CD1c-positive myeloid dendritic cell (primary cell): ENCODE measurements at regions not wholly inside any gene's neighbourhood (a gene's known extent, or its start where the extent isn't known, plus 50 kb on each side); places are given as distances from the start of the nearest gene placed in this dataset.
"Not testable (repeated sequence)": the region's sequence is repeated elsewhere in the genome, so short reads cannot be mapped to it uniquely, and the experiment has no call there.

Experiments used
- DNase-seq: peaks from one replicate; pipeline ENCODE4 v3.0.0-alpha.2; 2016; ENCODE audit errors: extremely low spot score

DNA sequence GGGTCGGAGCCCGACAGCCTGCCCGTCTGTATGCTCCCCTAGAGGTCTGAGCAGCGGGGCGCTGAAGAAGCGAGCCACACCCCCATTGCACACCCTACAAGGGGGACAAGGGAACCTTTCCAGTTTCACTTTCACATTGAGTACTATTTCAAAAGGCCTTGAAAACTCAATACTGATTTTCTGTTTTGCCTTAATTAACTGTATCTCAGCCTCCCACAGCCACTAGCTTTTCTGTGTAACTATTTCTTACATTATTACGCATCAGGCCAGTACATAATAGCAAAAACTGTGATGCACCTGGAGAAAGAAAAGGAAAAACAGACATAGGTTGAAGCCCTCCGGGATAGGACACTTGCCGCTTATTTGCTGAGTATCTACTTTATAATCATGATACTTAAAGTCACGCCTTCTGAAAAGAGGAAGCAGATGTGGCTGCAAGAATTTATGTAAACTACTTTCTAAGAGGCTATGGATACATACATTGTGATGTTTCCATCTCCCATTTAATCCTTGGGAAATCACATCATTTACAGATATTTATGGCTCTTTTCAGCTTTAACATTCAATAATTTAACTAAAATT, 1719.5 kb downstream of the MRPL39 start:
- peak; percentile 12 for DNase-seq

DNA sequence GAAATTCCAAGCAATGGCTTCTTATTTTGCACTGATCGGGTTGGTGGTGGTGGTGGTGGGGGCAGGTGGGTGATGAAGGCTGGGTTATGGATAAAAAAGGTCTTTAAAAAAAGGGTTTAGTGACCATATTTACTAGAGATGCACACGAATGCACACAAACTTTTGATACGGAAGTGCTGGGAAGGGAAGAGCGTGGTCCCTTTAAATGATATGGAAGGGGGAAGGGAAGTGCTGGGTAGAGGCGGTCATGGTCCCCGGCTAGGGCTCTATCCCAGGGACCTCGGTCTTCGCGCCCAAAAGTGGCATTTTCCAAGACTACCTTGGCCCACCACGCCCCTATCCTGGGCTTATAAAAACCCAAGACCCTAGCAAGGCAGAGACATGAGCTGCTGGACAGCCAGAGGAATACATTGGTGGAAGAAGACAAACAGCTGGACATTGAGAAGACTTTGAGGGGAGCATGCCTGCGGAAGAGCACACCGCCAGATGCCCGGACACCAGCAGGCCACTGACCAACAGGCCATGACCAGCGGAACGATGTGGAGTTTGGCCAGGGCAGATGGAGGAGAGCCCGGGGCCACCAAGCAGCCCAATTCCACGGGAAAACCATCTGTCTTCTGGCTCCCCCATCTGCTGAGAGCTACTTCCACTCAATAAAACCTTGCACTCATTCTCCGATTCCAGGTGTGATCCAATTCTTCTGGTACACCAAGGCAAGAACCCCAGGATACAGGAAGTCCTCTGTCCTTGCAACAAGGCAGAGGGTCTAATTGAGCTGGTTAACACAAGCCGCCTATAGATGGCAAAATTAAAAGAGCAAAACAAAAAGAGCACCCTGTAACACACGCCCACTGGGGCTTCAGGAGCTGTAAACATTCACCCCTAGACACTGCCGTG, 1720.2 kb downstream of the MRPL39 start:
- DNase-seq: no peak

DNA sequence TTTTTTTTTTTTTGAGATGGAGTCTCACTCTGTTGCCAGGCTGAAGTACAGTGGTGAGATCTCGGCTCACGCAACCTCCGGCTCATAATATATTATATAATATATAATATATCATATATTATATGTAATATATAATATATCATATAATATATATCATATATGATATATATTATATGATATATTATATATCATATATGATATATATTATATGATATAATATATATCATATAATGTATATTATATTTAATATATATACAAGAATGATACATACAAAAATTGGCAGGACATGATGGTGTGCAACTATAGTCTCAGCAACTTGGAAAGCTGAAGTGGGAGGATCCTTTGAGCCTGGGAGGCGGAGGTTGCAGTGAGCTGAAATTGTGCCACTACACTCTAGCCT, 1725.5 kb downstream of the MRPL39 start:
- no peak for DNase-seq

DNA sequence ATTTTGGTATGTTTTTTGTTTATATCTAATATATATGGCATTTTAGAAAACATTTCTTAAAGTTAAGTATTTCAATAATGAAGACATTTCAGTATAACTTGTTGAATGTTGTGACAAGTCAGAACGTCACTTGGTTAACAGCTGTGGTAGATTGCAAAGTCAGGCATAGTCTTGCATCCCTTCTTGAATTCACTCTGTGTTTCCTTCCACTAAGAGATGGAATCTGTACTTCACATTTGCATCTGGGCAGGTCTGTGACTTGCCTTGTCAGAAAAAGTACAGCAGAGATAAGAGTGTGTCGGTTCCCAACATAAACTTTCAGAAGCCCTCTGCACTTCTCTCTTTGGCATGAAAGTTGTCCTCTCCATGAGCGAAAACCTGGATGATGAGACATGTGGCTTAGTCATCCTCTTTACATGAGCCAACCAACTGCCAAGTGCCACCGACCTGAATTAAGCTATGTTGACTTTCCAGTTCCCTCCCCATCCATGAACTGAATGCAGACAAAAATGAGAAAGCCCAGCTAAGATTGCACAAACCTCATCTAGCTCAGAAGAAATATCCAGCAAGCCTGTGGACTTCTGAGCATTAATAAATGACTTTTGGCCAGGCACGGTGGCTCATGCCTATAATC, 1730.2 kb downstream of the MRPL39 start:
- DNase-seq: no peak

DNA sequence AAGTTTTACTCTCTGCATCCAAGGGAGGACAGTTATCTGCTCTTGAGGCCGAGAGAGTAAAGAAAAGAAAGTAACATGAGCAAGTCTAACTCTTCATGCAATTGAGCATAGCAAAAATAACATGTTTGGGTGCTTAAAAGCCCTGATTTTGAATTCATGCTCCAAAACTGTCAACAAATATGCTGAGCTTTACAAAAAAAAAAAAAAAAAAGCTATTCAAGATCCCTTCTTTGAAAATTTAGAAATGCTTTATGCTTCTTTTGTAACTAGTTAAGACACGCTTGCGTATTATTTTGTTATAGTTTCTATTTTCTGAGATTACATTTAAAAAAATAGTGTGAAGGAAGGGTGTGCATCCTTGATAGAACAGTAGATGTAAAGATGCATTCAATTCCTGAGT, 1733.0 kb downstream of the MRPL39 start:
- no peak for DNase-seq

DNA sequence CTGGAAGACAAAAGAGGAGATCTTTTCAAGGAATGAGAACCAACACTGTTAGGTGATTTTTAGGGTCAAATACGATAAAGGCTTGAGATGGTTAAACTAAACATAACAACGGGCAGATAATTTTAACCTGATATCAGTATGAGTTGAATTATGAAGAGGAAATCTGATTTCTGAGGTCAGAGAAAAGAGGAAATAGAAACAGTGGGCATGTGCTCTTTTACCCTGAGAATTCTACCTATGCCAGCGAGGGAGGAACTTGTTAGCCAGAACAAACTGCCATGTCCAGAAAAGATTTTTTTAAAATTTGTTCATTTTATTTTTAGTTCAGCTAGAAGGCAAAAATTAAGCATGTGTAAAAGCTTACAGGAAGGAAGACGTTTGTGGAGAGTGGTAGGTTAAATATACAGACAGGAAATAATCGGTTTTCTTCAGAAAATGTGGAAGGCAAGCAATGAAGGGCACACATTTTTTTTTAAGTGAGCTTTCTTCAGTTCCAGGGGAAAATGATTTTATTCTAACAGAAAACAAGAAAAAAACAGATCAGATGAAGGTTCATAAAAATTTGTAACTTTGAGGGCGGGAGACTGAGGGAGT, 1745.3 kb downstream of the MRPL39 start:
- DNase-seq: peak; percentile 2

DNA sequence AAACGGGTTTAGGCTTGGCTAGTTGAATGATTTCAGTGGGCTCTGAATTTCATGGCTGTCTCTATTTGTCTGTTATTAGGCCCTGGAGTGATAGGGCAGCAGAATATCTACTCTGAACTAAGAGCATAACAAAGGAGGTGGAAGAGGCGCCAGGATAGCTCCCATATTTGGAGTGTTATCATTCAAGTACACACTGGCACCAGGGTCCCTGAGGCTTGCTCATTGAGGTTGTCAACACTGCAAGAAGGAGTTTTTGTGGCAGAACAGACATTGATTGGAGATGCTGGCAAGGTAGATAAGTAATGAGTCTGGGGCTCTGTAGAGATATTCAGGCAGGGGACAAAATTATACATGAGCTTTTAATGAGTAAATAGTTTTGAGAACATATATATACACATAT, 1748.4 kb downstream of the MRPL39 start:
- no peak for DNase-seq

DNA sequence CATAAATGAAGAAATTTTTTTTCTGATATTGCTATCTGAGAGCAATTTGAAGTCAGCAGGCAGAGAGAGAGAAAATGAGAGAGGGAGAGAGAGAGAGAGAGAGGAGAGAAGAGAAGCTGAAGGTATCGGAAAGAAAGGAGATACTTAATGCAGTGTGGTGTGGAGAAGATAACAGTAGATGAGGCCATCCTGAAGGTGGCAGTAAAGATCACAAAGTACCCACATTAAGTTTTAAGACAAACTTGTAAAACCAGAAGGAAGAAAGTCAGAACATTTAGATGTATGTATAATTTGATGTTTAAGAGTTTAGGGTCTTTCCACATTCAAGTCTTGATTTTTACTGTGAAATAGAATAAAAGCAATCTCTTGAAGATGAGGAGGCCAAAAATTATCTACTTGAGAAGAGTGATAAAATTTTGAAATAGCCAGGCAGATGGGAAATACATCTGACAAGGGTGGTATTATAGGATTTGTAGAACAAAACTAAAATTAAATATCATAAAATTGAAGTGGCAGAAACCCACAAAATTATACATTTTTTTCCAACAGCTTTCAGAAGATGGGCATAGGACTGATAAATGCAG, 1753.4 kb downstream of the MRPL39 start:
- peak; percentile 43 for DNase-seq

DNA sequence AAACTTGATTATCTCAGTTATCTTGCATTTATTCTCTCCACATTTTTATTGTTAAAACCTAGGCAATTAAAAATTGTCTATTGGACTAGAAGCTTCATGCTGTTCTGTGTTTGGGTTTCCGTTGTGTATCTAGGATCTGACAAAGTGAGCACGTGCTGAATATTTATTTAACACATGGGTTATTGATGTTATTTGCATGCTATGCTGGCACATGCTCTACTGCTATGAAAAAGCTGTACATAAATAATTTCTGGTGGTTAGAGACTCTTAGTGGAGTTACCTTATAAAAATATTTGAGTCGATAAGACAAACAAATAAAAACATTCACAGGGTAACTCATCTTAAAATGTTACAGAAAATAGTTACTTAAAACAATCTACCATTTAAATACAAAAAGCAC, 1769.7 kb downstream of the MRPL39 start:
- DNase-seq: no peak

DNA sequence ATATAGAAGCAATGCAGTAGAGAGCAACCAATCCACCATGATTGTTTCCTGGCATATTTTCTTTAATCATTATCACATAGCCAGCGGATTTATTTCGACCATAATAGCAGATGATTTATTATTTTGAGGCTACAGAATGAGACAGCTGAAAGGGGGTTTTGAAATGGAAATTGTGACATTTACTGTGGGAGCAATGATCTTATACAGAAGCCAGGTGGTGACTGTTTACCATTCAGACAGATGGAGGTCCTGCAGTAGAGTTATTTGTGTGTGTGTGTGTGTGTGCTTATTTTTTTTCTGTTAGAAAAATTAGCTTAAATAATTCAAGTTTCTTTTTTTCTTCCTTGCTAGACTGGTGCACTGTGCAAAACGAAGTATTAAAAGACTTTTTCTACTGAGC, 1784.5 kb downstream of the MRPL39 start:
- DNase-seq: no peak

DNA sequence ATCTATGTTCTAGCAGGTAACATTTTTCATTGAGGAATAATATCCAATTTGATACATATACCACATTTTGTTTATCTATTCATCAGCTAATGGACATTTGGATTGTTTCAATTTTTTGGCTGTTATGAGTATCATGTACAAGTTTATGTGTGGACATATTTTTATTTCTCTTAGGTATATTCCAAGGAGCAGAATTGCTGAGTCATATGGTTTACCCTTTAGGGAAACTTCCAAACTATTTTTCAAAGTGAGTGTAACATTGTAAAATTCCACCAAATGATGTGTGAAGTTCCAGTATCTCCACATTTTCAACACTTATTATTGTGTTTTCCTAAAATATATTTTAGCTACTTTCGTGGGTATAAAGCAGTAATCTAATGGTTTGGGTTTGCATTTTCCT, 1789.9 kb downstream of the MRPL39 start:
- no peak for DNase-seq

DNA sequence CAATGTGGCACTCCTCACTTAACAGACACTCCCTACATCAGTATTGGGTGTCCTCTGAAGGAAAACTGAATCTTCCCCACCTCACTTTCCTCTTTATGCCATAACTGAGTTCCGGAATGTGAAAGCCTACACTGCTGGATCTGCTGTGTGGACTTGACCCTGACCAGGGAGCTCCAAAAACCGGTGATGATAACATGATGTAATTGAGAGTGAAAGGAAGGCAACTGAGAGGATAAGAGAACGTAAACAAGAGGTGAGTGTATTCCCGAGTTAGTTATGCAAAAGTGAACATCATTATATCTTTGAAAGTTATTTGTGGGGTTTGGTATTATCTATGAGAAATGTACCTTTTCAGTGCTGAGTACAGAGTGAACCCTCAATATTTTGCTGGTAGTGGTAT, 1794.8 kb downstream of the MRPL39 start:
- no peak for DNase-seq

DNA sequence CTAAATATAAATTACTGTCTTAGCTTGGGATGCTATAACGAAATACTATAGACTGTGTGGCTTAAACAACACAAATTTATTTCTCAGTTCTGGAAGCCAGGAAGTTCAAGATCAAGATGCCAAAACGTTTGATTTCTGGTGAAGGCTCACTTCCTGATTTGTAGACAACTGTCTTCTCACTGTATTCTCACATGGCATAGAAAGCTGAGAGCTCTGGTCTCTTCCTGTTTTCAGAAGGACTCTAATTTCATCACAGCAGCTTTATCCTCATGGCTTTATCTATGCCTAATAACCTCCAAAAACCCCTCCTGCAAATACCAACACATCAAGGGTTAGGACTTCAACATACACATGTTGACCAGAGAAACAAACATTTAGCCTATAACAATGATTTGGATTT, 1795.5 kb downstream of the MRPL39 start:
- peak; percentile 47 for DNase-seq

DNA sequence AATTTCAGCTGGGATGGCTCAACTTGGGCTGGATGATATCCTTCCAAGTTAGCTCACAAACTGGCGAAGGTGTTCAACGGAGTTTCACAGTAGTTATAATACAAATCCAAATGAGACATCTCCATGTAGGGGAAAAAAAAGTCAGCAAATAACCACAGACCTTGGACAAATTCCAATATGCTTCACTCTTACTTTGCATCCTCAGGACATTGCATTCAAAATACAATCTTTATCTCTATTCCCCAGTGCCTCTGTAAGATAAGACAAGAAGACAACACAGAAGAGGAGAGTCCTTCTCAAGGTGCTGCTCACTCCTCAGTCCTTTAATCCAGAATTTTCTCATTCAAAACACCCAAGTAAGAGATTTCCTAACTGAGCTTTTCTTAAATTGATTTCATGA, 1797.7 kb downstream of the MRPL39 start:
- DNase-seq: no peak

DNA sequence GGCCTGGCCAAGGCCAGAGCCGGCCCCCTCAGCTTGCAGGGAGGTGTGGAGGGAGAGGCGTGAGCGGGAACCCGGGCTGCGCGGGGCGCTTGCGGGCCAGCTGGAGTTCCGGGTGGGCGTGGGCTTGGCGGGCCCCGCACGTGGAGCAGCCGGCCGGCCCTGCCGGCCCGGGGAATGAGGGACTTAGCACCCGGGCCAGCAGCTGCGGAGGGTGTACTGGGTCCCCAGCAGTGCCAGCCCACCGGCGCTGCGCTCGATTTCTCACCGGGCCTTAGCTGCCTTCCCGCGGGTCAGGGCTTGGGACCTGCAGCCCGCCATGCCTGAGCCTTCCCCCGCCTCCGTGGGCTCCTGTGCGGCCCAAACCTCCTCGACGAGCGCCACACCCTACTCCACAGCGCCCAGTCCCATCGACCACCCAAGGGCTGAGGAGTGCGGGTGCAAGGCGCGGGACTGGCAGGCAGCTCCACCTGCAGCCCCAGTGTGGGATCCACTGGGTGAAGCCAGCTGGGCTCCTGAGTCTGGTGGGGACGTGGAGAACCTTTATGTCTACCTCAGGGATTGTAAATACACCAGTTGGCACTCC, 1800.2 kb downstream of the MRPL39 start:
- DNase-seq: not testable (repeated sequence)

DNA sequence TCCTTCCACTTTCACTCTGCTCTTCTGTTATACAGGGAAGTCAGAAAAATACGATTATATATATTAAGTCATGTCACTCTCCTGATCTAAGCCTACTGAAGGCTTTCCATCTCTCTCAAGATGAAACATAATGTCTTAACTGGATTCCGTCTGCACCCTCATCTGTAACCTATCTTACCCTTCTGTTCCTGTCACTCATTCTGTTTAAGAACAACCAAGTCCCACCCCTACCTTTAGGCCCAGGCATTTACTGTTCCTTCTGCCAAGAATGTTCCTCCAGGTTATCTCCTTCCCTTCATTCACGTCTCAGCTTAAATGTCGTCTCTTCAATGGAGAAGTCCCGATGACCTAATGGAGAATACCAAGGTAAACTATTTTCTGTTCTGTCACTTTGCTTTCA, 1802.4 kb downstream of the MRPL39 start:
- no peak for DNase-seq

DNA sequence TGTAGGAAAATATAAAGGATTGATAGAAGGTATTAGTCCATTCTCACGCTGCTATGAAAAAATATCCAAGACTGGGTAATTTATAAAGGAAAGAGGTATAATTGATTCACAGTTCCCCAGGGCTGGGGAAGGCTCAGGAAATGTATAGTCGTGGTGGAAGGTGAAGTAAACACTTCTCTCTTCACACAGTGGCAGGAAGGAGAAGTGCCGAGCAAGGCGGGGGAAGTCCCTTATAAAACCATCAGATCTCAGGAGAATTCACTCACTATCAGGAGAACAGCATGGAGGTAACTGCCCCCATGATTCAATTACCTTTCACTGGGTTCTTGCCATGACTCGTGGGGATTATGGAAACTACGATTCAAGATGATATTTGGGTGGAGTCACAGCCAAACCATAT, 1806.0 kb downstream of the MRPL39 start:
- DNase-seq: no peak

DNA sequence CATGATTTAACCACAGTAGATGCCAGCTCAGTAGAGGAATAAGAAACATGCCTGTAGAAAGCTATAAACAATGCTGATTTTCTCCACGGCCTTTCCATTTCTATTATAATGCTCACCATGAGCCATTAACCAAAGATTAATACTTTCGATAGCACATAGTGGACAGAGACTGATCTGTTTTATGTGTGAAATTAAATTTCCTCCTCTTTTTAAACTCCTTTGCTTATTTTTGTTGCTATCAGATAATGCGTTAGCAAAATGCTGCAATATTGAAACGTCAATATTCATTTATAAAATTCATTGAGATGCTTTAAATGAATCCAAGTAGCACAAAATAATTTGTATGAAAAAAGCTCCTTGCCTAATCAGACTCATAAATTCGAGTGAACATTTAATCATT, 1807.9 kb downstream of the MRPL39 start:
- no peak for DNase-seq

DNA sequence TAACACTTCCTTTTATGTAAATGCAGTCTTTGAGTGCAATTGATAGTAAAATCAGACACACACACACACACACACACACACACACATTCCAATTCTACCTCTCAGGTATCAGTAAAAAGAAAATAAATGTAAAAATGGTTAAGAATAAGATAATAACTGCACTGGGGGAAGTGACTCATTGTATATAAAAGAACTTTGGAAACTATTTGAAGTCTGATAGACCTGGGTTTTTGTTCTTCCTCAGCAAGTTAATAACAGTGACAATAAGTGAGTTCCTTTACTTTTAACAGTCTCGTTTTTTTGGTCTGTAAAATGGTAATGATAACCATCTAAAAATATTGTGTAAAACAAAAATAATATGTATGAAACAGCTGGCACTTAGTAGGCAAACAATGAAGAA, 1815.0 kb downstream of the MRPL39 start:
- DNase-seq: no peak

DNA sequence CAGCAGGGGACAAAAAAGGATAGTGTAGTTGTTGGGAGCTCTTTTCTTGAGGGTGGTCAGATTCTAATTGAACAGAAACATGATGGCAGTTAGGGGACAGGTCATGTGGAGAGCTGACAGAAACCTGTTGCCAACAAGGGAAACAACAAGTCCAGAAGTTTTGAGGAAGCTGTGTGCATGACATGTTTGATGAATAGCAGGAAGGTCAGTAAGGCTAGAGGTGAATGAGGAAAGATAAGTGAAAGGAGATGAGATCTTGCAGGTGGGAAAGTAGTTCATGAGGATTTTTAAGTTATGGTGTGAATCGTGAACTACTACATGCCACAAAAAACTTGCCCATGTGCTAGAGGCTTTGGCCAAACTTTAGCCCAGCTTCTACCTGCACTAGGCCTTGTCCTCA, 1817.4 kb downstream of the MRPL39 start:
- DNase-seq: no peak

DNA sequence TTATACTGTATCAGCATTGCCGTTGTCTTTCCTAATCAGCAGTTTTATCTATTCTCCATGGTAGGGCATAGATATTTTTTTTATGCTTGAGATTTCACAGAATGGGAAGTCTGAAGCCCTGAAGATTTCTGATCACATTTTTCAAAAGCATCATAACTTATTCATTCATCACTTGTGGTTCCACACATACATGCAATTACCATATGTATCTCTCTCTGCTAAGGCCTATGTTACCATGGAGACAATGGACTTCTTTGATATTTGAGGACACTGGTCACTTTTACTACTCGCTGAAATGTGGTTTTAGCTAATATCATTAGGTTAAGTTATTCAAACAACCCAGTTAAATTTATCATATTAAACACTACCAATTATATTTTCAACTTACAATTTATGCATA, 1827.0 kb downstream of the MRPL39 start:
- DNase-seq: no peak

DNA sequence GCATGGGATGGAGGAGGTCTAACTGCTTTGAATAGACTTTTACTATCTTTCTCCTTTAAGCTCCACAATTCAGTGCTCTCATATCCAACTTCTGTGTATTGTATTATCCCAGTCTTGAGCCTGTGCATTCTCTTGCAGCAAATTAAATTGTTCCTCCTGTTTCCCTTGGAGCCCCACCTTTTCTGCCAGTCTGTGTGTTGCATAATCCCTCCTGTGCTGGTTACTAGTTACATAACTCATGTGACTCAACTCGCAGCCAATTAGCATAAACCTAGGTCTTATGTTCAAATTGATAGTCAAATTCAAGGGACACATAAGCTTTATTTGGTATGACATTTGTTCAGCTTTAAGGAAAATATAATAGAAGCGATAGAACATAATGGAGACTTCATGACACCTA, 1863.5 kb downstream of the MRPL39 start:
- DNase-seq: no peak
